Activated T-helper 2 cell treated with anti-CD3 and anti-CD28 coated beads, Interferon-gamma antibody, Interleukin-2, Interleukin-4, amounts not matched to agents 10 μg/mL and 5 μg/mL and 100 μg/mL, durations not matched to agents 14 hours and 24 hours and 36 hours (primary cell): ENCODE measurements at regions not wholly inside any gene's neighbourhood (a gene's known extent, or its start where the extent isn't known, plus 50 kb on each side); places are given as distances from the start of the nearest gene placed in this dataset.
"Not testable (repeated sequence)": the region's sequence is repeated elsewhere in the genome, so short reads cannot be mapped to it uniquely, and the experiment has no call there.

Experiments used
- DNase-seq: peaks from one replicate; pipeline ENCODE4 v3.0.0; 2021; ENCODE audit warnings: low spot score
- H3K27ac Mint-ChIP-seq: one replicate; pipeline ENCODE4 v1.8.0; 2021; ENCODE audit warnings: mixed read lengths
- H3K27me3 Mint-ChIP-seq: one replicate; pipeline ENCODE4 v1.8.0; 2021; ENCODE audit warnings: low read depth, mixed read lengths
- H3K36me3 Mint-ChIP-seq: one replicate; pipeline ENCODE4 v1.8.0; 2021; ENCODE audit warnings: low read depth, mixed read lengths
- H3K4me1 Mint-ChIP-seq: one replicate; pipeline ENCODE4 v1.8.0; 2021; ENCODE audit warnings: low read depth, mixed read lengths
- H3K4me3 Mint-ChIP-seq: one replicate; pipeline ENCODE4 v1.8.0; 2021; ENCODE audit warnings: low read depth, mild to moderate bottlenecking, moderate library complexity, mixed read lengths
- H3K9me3 Mint-ChIP-seq: one replicate; pipeline ENCODE4 v1.8.0; 2021; ENCODE audit warnings: mixed read lengths
- intact Hi-C: fragments of 100-400 bp; cut with micrococcal nuclease; formaldehyde crosslinking; loops from one replicate; pipeline ENCODE4 v1.15.1; 2023

- H3K4me1 Mint-ChIP-seq, result no peaks in the 10 kb centered on the region
- no peak for DNase-seq
- H3K4me3 Mint-ChIP-seq, result no peak overlapping the region
- no peaks in the 10 kb centered on the region for H3K27me3 Mint-ChIP-seq
- H3K36me3 Mint-ChIP-seq, result no peaks in the 10 kb centered on the region
- intact Hi-C loops, result no loop called here
- no peak overlapping the region for H3K27ac Mint-ChIP-seq
- H3K9me3 Mint-ChIP-seq, result no peaks in the 10 kb centered on the region
Observed at GRCh38 chr18:76056471-76057110, 438.5 kb downstream of the ZNF516 start.

- Mint-ChIP-seq H3K4me1 (no peaks in the 10 kb centered on the region), H3K27ac (no peak overlapping the region), H3K9me3 (no peaks in the 10 kb centered on the region), H3K4me3 (no peak overlapping the region), H3K27me3 (no peaks in the 10 kb centered on the region), H3K36me3 (no peaks in the 10 kb centered on the region)
- intact Hi-C loops, result no loop called here
- DNase-seq, result no peak
Observed at GRCh38 chr18:76055578-76055977, 439.5 kb downstream of the ZNF516 start.

DNA sequence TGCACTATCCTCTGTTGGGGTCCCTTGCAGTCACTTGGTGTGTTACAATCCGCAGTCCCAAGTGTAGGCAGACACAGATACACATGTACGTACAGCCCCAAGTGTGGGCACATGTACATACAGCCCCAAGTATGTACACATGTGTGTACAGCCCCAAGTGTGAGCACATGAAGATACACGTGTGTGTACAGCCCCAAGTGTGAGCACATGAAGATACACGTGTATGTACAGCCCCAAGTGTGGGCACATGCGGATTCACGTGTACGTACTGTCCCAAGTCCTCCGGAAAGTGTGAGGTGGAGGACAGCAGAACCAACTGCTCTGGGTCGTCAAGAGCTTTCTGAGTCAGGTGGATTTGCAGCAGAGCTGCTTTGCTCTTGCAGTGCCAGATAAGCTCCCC, 440.0 kb downstream of the ZNF516 start:
- H3K27ac Mint-ChIP-seq, result no peak overlapping the region
- H3K9me3 Mint-ChIP-seq, result no peaks in the 10 kb centered on the region
- no peaks in the 10 kb centered on the region for H3K36me3 Mint-ChIP-seq
- H3K4me1 Mint-ChIP-seq, result no peaks in the 10 kb centered on the region
- intact Hi-C loops, result no loop called here
- DNase-seq, result no peak
- no peak overlapping the region for H3K4me3 Mint-ChIP-seq
- H3K27me3 Mint-ChIP-seq, result no peaks in the 10 kb centered on the region

DNA sequence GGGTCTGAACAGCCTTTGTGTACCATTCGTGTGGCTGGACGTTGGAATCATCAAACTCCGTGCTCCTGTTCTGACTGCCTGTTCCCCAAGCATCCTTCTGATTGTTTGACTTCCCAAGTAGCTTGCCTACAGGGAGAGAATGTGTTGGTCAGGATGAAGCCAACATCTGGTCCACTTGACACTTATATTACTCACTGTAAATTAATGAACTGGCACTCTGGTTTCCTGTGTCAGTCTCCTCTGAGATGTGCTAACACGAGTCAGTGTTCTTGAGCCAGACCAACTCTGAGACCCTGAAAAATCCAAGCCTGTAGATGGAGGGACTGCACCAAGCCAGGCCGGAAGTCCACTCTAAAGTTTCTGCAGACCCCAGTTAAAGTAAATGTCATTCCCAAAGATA, 440.9 kb downstream of the ZNF516 start:
- no peak overlapping the region for H3K27ac Mint-ChIP-seq
- no peak for DNase-seq
- no peaks in the 10 kb centered on the region for H3K4me1 Mint-ChIP-seq
- H3K9me3 Mint-ChIP-seq, result no peaks in the 10 kb centered on the region
- intact Hi-C loops, result no loop called here
- no peak overlapping the region for H3K4me3 Mint-ChIP-seq
- H3K36me3 Mint-ChIP-seq, result no peaks in the 10 kb centered on the region
- no peaks in the 10 kb centered on the region for H3K27me3 Mint-ChIP-seq

DNA sequence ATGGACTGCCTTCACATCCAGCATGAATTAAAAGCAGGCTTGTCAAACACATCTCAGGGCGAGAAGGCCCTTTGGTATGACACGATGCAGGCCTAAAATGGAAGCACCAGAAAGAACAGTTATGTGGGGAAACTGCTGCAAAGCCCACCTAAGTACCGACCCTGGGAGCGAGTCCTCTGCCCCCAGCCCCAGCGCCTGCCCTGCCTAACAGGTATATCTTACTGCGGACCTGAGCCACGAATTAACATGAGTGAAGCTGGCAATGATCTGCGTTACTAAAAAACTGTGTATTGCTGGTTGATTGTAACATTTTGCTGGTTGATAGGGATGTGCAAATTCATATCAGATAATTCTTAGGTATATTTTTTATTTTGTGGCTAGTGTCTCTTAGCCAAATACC, 441.5 kb downstream of the ZNF516 start:
- Mint-ChIP-seq H3K27me3 (no peaks in the 10 kb centered on the region), H3K9me3 (no peaks in the 10 kb centered on the region), H3K4me3 (no peak overlapping the region), H3K27ac (no peak overlapping the region), H3K4me1 (no peaks in the 10 kb centered on the region), H3K36me3 (no peaks in the 10 kb centered on the region)
- no peak for DNase-seq
- intact Hi-C loops, result no loop called here

DNA sequence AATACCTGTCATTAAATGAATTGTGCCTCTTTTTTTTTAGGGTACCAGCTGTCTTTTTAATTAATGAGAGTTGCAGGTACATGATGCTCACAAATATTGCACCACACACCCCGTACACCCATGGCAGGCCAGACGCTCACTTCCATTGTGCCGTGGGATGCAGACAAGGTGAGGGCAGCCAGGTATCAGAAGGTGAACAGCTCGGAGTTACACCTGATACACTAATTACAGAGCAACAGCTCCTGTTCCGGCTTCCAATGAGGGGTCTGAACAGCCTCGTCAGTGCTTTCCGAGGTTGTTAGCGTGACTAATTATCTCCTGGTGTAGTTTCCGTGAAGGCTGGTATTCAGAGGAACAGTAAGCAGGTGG, 442.8 kb downstream of the ZNF516 start:
- Mint-ChIP-seq H3K4me1 (no peaks in the 10 kb centered on the region), H3K27ac (no peak overlapping the region)

GRCh38 chr18:76051396-76052226, 443.4 kb downstream of the ZNF516 start:
- no peaks in the 10 kb centered on the region for H3K27me3 Mint-ChIP-seq
- intact Hi-C loops, result no loop called here
- no peaks in the 10 kb centered on the region for H3K4me1 Mint-ChIP-seq
- H3K27ac Mint-ChIP-seq, result no peak overlapping the region
- no peak overlapping the region for H3K4me3 Mint-ChIP-seq
- H3K36me3 Mint-ChIP-seq, result no peaks in the 10 kb centered on the region
- no peak for DNase-seq
- H3K9me3 Mint-ChIP-seq, result no peaks in the 10 kb centered on the region

More for the DNA sequence above, 442.8 kb downstream of the ZNF516 start:
- intact Hi-C loops, result no loop called here
- Mint-ChIP-seq H3K4me3 (no peak overlapping the region), H3K27me3 (no peaks in the 10 kb centered on the region), H3K36me3 (no peaks in the 10 kb centered on the region), H3K9me3 (no peaks in the 10 kb centered on the region)
- no peak for DNase-seq

DNA sequence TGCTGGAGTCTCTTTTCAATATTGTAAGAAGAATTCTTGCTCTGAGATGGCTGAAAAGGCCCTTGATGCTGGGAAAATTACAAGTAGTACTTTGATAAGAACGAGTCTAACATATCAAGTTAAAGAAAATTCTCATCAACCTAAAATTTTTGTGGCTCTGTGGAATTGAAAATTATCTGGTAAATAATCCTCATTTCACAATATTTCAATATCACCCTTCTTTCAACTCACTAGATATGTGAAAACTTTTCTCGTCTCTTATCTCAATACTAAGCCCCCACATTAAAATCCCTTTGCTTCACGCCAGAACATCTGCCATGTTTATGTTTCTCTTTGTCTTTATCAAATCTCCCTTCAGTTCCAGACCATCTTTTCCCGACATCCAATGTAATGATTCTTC, 448.8 kb downstream of the ZNF516 start:
- Mint-ChIP-seq H3K36me3 (no peaks in the 10 kb centered on the region), H3K27me3 (no peaks in the 10 kb centered on the region), H3K27ac (no peak overlapping the region), H3K4me1 (no peaks in the 10 kb centered on the region), H3K4me3 (no peak overlapping the region), H3K9me3 (no peaks in the 10 kb centered on the region)
- intact Hi-C loops, result no loop called here
- no peak for DNase-seq

DNA sequence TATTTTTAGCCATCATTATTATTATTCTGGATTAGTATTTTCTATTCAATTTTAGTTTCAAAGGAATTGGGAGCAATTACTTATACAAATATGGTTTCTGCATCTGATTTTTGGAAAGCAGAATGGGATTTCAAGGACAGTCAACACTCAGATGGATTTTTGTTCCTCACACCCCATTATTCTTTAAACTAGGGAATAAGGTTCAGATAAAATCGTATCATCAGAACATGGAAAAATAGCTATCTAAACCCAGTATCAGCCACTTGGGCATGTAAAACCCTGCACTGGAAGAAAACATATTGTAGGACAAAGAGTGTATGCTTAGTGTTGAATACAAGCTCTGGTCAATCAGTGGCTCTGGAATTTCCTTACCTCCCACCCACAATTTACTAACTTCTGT, 452.5 kb downstream of the ZNF516 start:
- H3K9me3 Mint-ChIP-seq, result no peaks in the 10 kb centered on the region

GRCh38 chr18:76018210-76018609, 476.8 kb downstream of the ZNF516 start:
- H3K27ac Mint-ChIP-seq, result no peak overlapping the region
- no peaks in the 10 kb centered on the region for H3K36me3 Mint-ChIP-seq
- no peaks in the 10 kb centered on the region for H3K9me3 Mint-ChIP-seq
- no peaks in the 10 kb centered on the region for H3K4me1 Mint-ChIP-seq
- H3K4me3 Mint-ChIP-seq, result no peak overlapping the region
- intact Hi-C loops, result no loop called here
- H3K27me3 Mint-ChIP-seq, result no peaks in the 10 kb centered on the region
- no peak for DNase-seq

More for the DNA sequence above, 452.5 kb downstream of the ZNF516 start:
- Mint-ChIP-seq H3K4me1 (no peaks in the 10 kb centered on the region), H3K27ac (no peak overlapping the region), H3K4me3 (no peak overlapping the region), H3K36me3 (no peaks in the 10 kb centered on the region), H3K27me3 (no peaks in the 10 kb centered on the region)
- intact Hi-C loops, result no loop called here
- DNase-seq, result no peak

- no peak for DNase-seq
- no peak overlapping the region for H3K27ac Mint-ChIP-seq
- H3K36me3 Mint-ChIP-seq, result no peaks in the 10 kb centered on the region
- H3K27me3 Mint-ChIP-seq, result no peaks in the 10 kb centered on the region
- H3K4me3 Mint-ChIP-seq, result no peak overlapping the region
- H3K9me3 Mint-ChIP-seq, result no peaks in the 10 kb centered on the region
- intact Hi-C loops, result no loop called here
- no peaks in the 10 kb centered on the region for H3K4me1 Mint-ChIP-seq
Observed at GRCh38 chr18:76013057-76013456, 482.0 kb downstream of the ZNF516 start.

GRCh38 chr18:76005632-76006208, 489.3 kb downstream of the ZNF516 start:
- Mint-ChIP-seq H3K36me3 (no peaks in the 10 kb centered on the region), H3K4me1 (no peaks in the 10 kb centered on the region), H3K4me3 (no peak overlapping the region), H3K27ac (no peak overlapping the region), H3K9me3 (no peaks in the 10 kb centered on the region), H3K27me3 (no peaks in the 10 kb centered on the region)
- intact Hi-C loops, result no loop called here
- DNase-seq, result no peak

DNA sequence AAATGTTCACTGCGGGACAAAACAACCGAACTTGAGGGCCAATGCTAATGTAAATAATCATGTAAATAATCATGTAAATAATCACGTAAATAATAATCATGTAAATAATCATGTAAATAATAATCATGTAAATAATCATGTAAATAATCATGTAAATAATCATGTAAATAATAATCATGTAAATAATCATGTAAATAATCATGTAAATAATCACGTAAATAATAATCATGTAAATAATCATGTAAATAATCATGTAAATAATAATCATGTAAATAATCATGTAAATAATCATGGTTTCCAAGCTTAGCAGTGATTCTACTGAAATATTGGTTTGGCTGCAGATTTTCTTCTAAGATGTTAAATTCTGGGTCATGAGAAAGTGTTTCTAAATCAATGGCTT, 507.1 kb downstream of the ZNF516 start:
- DNase-seq, H3K4me1 Mint-ChIP-seq, H3K36me3 Mint-ChIP-seq, H3K9me3 Mint-ChIP-seq, intact Hi-C loops, H3K4me3 Mint-ChIP-seq, H3K27me3 Mint-ChIP-seq, H3K27ac Mint-ChIP-seq: not testable (repeated sequence)
